ENCODE measurements at regions not wholly inside any gene's neighbourhood (a gene's known extent, or its start where the extent isn't known, plus 50 kb on each side); places are given as distances from the start of the nearest gene placed in this dataset.

GRCh38 chr6:93624408-93624807, 205.0 kb upstream of the EPHA7 start:
- TF ChIP-seq CTCF (IDR thresholded peaks at IDR 0.05; ENCODE audit: insufficient read depth, missing control alignments), result no peak
- DNase-seq (ENCODE audit: insufficient read length, low spot score) (no peak), FAIRE-seq (no peak)

- DNase-seq (ENCODE audit: insufficient read length, low spot score) (no peak), FAIRE-seq (no peak)
- TF ChIP-seq CTCF (IDR thresholded peaks at IDR 0.05; ENCODE audit: insufficient read depth, missing control alignments), result no peak
Observed at GRCh38 chr6:93621442-93621841, 202.1 kb upstream of the EPHA7 start.

GRCh38 chr6:93604951-93605350, 185.6 kb upstream of the EPHA7 start:
- no peak for TF ChIP-seq CTCF (IDR thresholded peaks at IDR 0.05; ENCODE audit: insufficient read depth, missing control alignments)
- DNase-seq (ENCODE audit: insufficient read length, low spot score) (no peak), FAIRE-seq (peak; percentile 91)

GRCh38 chr6:93592417-93592816, 173.1 kb upstream of the EPHA7 start:
- FAIRE-seq (no peak), DNase-seq (ENCODE audit: insufficient read length, low spot score) (no peak)
- no peak for TF ChIP-seq CTCF (IDR thresholded peaks at IDR 0.05; ENCODE audit: insufficient read depth, missing control alignments)

- no peak for FAIRE-seq
- no peak for DNase-seq (ENCODE audit: insufficient read length, low spot score)
- no peak for TF ChIP-seq CTCF (IDR thresholded peaks at IDR 0.05; ENCODE audit: insufficient read depth, missing control alignments)
Observed at GRCh38 chr6:93586306-93586705, 166.9 kb upstream of the EPHA7 start.

GRCh38 chr6:93584300-93584699, 164.9 kb upstream of the EPHA7 start:
- FAIRE-seq, result no peak
- no peak for TF ChIP-seq CTCF (IDR thresholded peaks at IDR 0.05; ENCODE audit: insufficient read depth, missing control alignments)
- DNase-seq (ENCODE audit: insufficient read length, low spot score), result no peak

GRCh38 chr6:93581371-93581770, 162.0 kb upstream of the EPHA7 start:
- DNase-seq (ENCODE audit: insufficient read length, low spot score), result no peak
- no peak for FAIRE-seq
- no peak for TF ChIP-seq CTCF (IDR thresholded peaks at IDR 0.05; ENCODE audit: insufficient read depth, missing control alignments)

Measured in D721Med (cell line).